B cell (primary cell): ENCODE measurements at regions not wholly inside any gene's neighbourhood (a gene's known extent, or its start where the extent isn't known, plus 50 kb on each side); places are given as distances from the start of the nearest gene placed in this dataset.

Experiments
- ATAC-seq: fragments of 200-7000 bp; cut with Tn5 transposase; one replicate; pipeline ENCODE4 v1.10.0; 2021; ENCODE audit warnings: low read depth, mild to moderate bottlenecking, moderate number of reproducible peaks, moderate library complexity
- CTCF ChIA-PET: fragments of 350-600 bp; sonication (Branson Sonifier 250); formaldehyde crosslinking; loops from one replicate; lab custom pipeline; 2021; ENCODE audit warnings: antibody characterized with exemption, inconsistent platforms; lab: Charles Lee
- POLR2A ChIA-PET: fragments of 350-600 bp; sonication (Branson Sonifier 250); formaldehyde crosslinking; loops from one replicate; lab custom pipeline; 2021; ENCODE audit warnings: antibody characterized with exemption; lab: Charles Lee
- DNase-seq: peaks from one replicate; pipeline ENCODE4 v3.0.0; 2013
- H2AFZ ChIP-seq: 2 replicates; pipeline ENCODE4 v1.6.1; 2012; ENCODE audit warnings: mild to moderate bottlenecking, low read depth, low read length; ENCODE audit not compliant: insufficient read depth, poor library complexity, severe bottlenecking
- H3K27ac ChIP-seq, 2 donors: 1 replicate in 1 of 2; 2 replicates in 1 of 2; pipeline ENCODE4 v1.5.1; 2012 to 2013; ENCODE audit warnings: low read length in 2 of 2, mild to moderate bottlenecking in 2 of 2, moderate library complexity in 1 of 2
- H3K27me3 ChIP-seq, 4 experiments: fragments of 200-600 bp in 1 of 4; sonication (generic) in 1 of 4; replicated peaks in 1 of 4; 1 replicate in 2 of 4; 2 replicates in 2 of 4; pipeline versions ENCODE4 v1.6.1 to v1.7.0; 2013 to 2016; ENCODE audit warnings: low read length in 3 of 4, mild to moderate bottlenecking in 2 of 4, mixed read lengths in 1 of 4, moderate library complexity in 1 of 4; ENCODE audit not compliant: insufficient read depth in 4 of 4, control insufficient read depth in 3 of 4; ENCODE audit errors: control extremely low read depth in 1 of 4
- H3K36me3 ChIP-seq, 2 experiments: replicated peaks in 1 of 2; 1 replicate in 1 of 2; 2 replicates in 1 of 2; pipeline versions ENCODE4 v1.6.1 to v1.7.1; 2013; ENCODE audit warnings: low read length in 1 of 2; ENCODE audit not compliant: insufficient read depth in 2 of 2, control insufficient read depth in 1 of 2; ENCODE audit errors: control extremely low read depth in 1 of 2, extremely low read depth in 1 of 2
- H3K4me1 ChIP-seq, 2 donors: fragments of 200-600 bp in 1 of 2; sonication (generic) in 1 of 2; 1 replicate in 1 of 2; 2 replicates in 1 of 2; pipeline versions ENCODE4 v1.5.1 to v1.6.1; 2013 to 2017; ENCODE audit warnings: low read length in 2 of 2; ENCODE audit not compliant: control insufficient read depth in 2 of 2, insufficient read depth in 2 of 2
- H3K4me2 ChIP-seq: replicated peaks from 2 replicates; pipeline ENCODE3; 2012; ENCODE audit warnings: mild to moderate bottlenecking, low read depth, low read length; ENCODE audit not compliant: poor library complexity, severe bottlenecking
- H3K4me3 ChIP-seq, 5 experiments: fragments of 200-600 bp in 1 of 5; sonication (generic) in 1 of 5; 1 replicate in 3 of 5; 2 replicates in 2 of 5; pipeline versions ENCODE4 v1.5.1 to v1.7.0; 2011 to 2016; ENCODE audit warnings: low read length in 4 of 5, mild to moderate bottlenecking in 4 of 5, low read depth in 2 of 5, control low read depth in 1 of 5, moderate library complexity in 1 of 5; ENCODE audit not compliant: insufficient read depth in 1 of 5; ENCODE audit errors: control extremely low read depth in 1 of 5, extremely low read depth in 1 of 5
- H3K79me2 ChIP-seq: fragments of 200-600 bp; sonication (generic); one replicate; pipeline ENCODE4 v1.6.0; 2016; ENCODE audit warnings: low read length; ENCODE audit not compliant: control insufficient read depth, insufficient read depth
- H3K9ac ChIP-seq: fragments of 200-600 bp; sonication (generic); 2 replicates; pipeline ENCODE4 v1.6.1; 2017; ENCODE audit warnings: mild to moderate bottlenecking, low read length, moderate library complexity
- H3K9me3 ChIP-seq, 3 donors: one replicate each; pipeline versions ENCODE4 v1.6.1 to v1.7.1; 2013; ENCODE audit warnings: low read length in 2 of 3; ENCODE audit not compliant: control insufficient read depth in 2 of 3, insufficient read depth in 1 of 3; ENCODE audit errors: control extremely low read depth in 1 of 3
- H4K20me1 ChIP-seq: 2 replicates; pipeline ENCODE4 v1.6.0; 2012; ENCODE audit warnings: mild to moderate bottlenecking, low read length; ENCODE audit not compliant: insufficient read depth, control insufficient read depth, poor library complexity, severe bottlenecking
- H3K27ac Mint-ChIP-seq: one replicate; pipeline ENCODE4 v1.8.0; 2021; ENCODE audit warnings: mixed read lengths
- H3K27me3 Mint-ChIP-seq: one replicate; pipeline ENCODE4 v1.8.0; 2021; ENCODE audit warnings: mixed read lengths
- H3K4me1 Mint-ChIP-seq: one replicate; pipeline ENCODE4 v1.8.0; 2021; ENCODE audit warnings: mixed read lengths
- H3K4me3 Mint-ChIP-seq: one replicate; pipeline ENCODE4 v1.8.0; 2021; ENCODE audit warnings: mixed read lengths
- H3K9me3 Mint-ChIP-seq: one replicate; pipeline ENCODE4 v1.8.0; 2022; ENCODE audit warnings: mixed read lengths; ENCODE audit not compliant: insufficient read depth
- EZH2 ChIP-seq: IDR thresholded peaks from 2 replicates; pipeline ENCODE4 v1.6.1; 2012; ENCODE audit warnings: borderline replicate concordance, low read depth, mild to moderate bottlenecking, moderate library complexity, low read length; ENCODE audit not compliant: insufficient read depth, poor library complexity, severe bottlenecking
- WGBS: methylation state at CpG from one replicate; pipeline ENCODE4 v1.1.5; 2013; ENCODE audit warnings: missing lambda C conversion rate; ENCODE audit not compliant: insufficient coverage; 5-methylcytosine and 5-hydroxymethylcytosine counted together
- intact Hi-C: fragments of 100-400 bp; cut with micrococcal nuclease; formaldehyde crosslinking; loops from one replicate; pipeline ENCODE4 v1.10.0; 2022
- TF ChIP-seq, protein P1 (sequence below): fragments of 200-600 bp; IDR thresholded peaks from one replicate; pipeline ENCODE4 v1.8.0; 2022; ENCODE audit warnings: antibody characterized with exemption, mild to moderate bottlenecking

DNA sequence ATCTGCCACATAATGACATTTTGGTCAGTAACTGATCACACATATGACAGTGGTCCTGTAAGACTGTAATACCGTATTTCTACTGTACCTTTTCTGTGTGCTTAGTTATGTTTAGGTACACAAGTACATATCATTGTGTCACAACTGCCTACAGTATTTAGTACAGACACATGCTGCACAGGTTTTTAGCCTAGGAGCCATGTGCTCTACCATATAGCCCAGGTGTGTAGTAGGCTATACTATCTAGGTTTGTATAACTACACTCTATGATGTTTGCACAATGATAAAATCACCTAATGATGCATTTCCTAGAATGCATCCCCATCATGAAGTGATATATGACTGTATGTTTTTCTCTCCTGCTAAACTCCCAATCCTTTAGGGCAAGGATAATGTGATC, 61.2 kb upstream of the MIR17HG start:
- Mint-ChIP-seq H3K27me3 (peaks cover 7% of the 10 kb centered on the region), H3K4me3 (no peak overlapping the region), H3K4me1 (no peaks in the 10 kb centered on the region), H3K9me3 (no peaks in the 10 kb centered on the region), H3K27ac (no peak overlapping the region)
- no peak overlapping the region for H2AFZ ChIP-seq
- TF ChIP-seq EZH2, result no peak
- TF ChIP-seq, protein P1, sequence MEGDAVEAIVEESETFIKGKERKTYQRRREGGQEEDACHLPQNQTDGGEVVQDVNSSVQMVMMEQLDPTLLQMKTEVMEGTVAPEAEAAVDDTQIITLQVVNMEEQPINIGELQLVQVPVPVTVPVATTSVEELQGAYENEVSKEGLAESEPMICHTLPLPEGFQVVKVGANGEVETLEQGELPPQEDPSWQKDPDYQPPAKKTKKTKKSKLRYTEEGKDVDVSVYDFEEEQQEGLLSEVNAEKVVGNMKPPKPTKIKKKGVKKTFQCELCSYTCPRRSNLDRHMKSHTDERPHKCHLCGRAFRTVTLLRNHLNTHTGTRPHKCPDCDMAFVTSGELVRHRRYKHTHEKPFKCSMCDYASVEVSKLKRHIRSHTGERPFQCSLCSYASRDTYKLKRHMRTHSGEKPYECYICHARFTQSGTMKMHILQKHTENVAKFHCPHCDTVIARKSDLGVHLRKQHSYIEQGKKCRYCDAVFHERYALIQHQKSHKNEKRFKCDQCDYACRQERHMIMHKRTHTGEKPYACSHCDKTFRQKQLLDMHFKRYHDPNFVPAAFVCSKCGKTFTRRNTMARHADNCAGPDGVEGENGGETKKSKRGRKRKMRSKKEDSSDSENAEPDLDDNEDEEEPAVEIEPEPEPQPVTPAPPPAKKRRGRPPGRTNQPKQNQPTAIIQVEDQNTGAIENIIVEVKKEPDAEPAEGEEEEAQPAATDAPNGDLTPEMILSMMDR, result no peak
- no peaks in the 10 kb centered on the region for H3K36me3 ChIP-seq
- H3K4me2 ChIP-seq, result no peak overlapping the region
- no peaks in the 10 kb centered on the region for H3K9me3 ChIP-seq
- ChIA-PET POLR2A (no interaction called here), CTCF (no interaction called here)
- no CpG with 5 or more reads among the region's 1 CpG for WGBS
- intact Hi-C loops, result no loop called here
- H3K4me3 ChIP-seq, result no peak overlapping the region
- no peaks in the 10 kb centered on the region for H4K20me1 ChIP-seq
- H3K4me1 ChIP-seq, result no peaks in the 10 kb centered on the region
- H3K9ac ChIP-seq, result no peak overlapping the region
- peaks cover 0 to 7% (median 0%) of the 10 kb centered on the region in 4 experiments for H3K27me3 ChIP-seq
- H3K79me2 ChIP-seq, result no peaks in the 10 kb centered on the region
- no peak for DNase-seq
- H3K27ac ChIP-seq, result no peak overlapping the region
- no peak for ATAC-seq

GRCh38 chr13:91291078-91291477, 56.4 kb upstream of the MIR17HG start:
- ATAC-seq (no peak), DNase-seq (no peak)
- ChIA-PET POLR2A (no interaction called here), CTCF (no interaction called here)
- H3K27me3 ChIP-seq, result no peaks in the 10 kb centered on the region
- Mint-ChIP-seq H3K9me3 (no peaks in the 10 kb centered on the region), H3K4me1 (no peaks in the 10 kb centered on the region), H3K4me3 (no peak overlapping the region), H3K27me3 (peaks cover 10% of the 10 kb centered on the region), H3K27ac (no peak overlapping the region)
- no peaks in the 10 kb centered on the region for H3K9me3 ChIP-seq
- H3K36me3 ChIP-seq, result no peaks in the 10 kb centered on the region
- H3K79me2 ChIP-seq, result no peaks in the 10 kb centered on the region
- H2AFZ ChIP-seq, result no peak overlapping the region
- 96% methylated on average over 2 of the region's 2 CpGs for WGBS
- intact Hi-C loops, result no loop called here
- no peak overlapping the region for H3K4me2 ChIP-seq
- TF ChIP-seq, protein P1, result no peak
- no peak for TF ChIP-seq EZH2
- no peak overlapping the region for H3K27ac ChIP-seq
- H4K20me1 ChIP-seq, result no peaks in the 10 kb centered on the region
- H3K4me3 ChIP-seq, result no peak overlapping the region
- no peaks in the 10 kb centered on the region for H3K4me1 ChIP-seq
- no peak overlapping the region for H3K9ac ChIP-seq
